Stomach (tissue), 8 donors: ENCODE measurements at regions not wholly inside any gene's neighbourhood (a gene's known extent, or its start where the extent isn't known, plus 50 kb on each side); places are given as distances from the start of the nearest gene placed in this dataset.

Source experiments
- DNase-seq, 2 donors: peaks; one replicate each; pipeline versions ENCODE4 v3.0.0 to v3.0.0-alpha.2; 2013 to 2019
- H3K27ac ChIP-seq, 5 donors: fragments of 200-600 bp in 4 of 5; sonication (generic) in 4 of 5; one replicate each; pipeline ENCODE4 v1.5.1; 2013 to 2019; ENCODE audit warnings: mild to moderate bottlenecking in 1 of 5, moderate library complexity in 1 of 5
- H3K27me3 ChIP-seq, 3 donors: fragments of 200-600 bp; sonication (generic); one replicate each; pipeline ENCODE4 v1.5.1; 2017 to 2019; ENCODE audit warnings: mixed run types in 1 of 3
- H3K36me3 ChIP-seq, 4 donors: fragments of 200-600 bp; sonication (generic); 1 replicate in 3 of 4; 2 replicates in 1 of 4; pipeline ENCODE4 v1.5.1; 2016 to 2019
- H3K4me1 ChIP-seq, 4 donors: fragments of 200-600 bp; sonication (generic); one replicate each; pipeline ENCODE4 v1.5.1; 2016 to 2019
- H3K4me3 ChIP-seq, 4 donors: fragments of 200-600 bp; sonication (generic) in 3 of 4; one replicate each; pipeline ENCODE4 v1.5.1; 2016 to 2019; ENCODE audit warnings: mild to moderate bottlenecking in 1 of 4
- H3K9me3 ChIP-seq, 4 donors: fragments of 200-600 bp; sonication (generic); one replicate each; pipeline ENCODE4 v1.5.1; 2016 to 2019
- CTCF ChIP-seq, 7 experiments: fragments of 450-650 bp in 4 of 7; fragments of 200-600 bp in 3 of 7; sonication (generic) in 3 of 7; IDR thresholded peaks; one replicate each; pipeline ENCODE4 v1.5.1; 2016 to 2019; ENCODE audit warnings: antibody characterized with exemption in 7 of 7, control low read depth in 2 of 7, mild to moderate bottlenecking in 1 of 7
- EP300 ChIP-seq: sonication (generic); formaldehyde crosslinking; IDR thresholded peaks from one replicate; pipeline ENCODE4 v1.6.1; 2017; ENCODE audit warnings: antibody characterized with exemption
- POLR2A ChIP-seq, 4 donors: fragments of 450-650 bp; IDR thresholded peaks; one replicate each; pipeline ENCODE4 v1.6.1; 2016; ENCODE audit warnings: antibody characterized with exemption in 4 of 4, control low read depth in 2 of 4, mild to moderate bottlenecking in 1 of 4, moderate library complexity in 1 of 4
- POLR2AphosphoS5 ChIP-seq, 3 donors: sonication (generic); formaldehyde crosslinking; IDR thresholded peaks; one replicate each; pipeline ENCODE4 v1.6.1; 2016; ENCODE audit warnings: antibody characterized with exemption in 3 of 3
- WGBS, 5 donors: extraction: QIAGEN DNeasy Blood & Tissue Kit in 3 of 5; methylation state at CpG; one replicate each; pipeline versions ENCODE4 v1.1.5 to v1.1.7; 2013 to 2018; 5-methylcytosine and 5-hydroxymethylcytosine counted together
- intact Hi-C: fragments of 100-400 bp; cut with DNase I; formaldehyde crosslinking; loops from one replicate; pipeline ENCODE4 v1.15.1; 2023; ENCODE audit warnings: low total_unique reads
- donor health status: healthy with polysubstance abuse.
- donor health status: Bipolar disorder and iron deficiency.
- donor health status: healthy.

- Histone ChIP-seq H3K4me1 (no peaks in the 10 kb centered on the region), H3K27me3 (no peaks in the 10 kb centered on the region), H3K4me3 (no peak overlapping the region), H3K27ac (no peak overlapping the region), H3K36me3 (no peaks in the 10 kb centered on the region), H3K9me3 (no peaks in the 10 kb centered on the region)
- intact Hi-C loops = no loop called here
- 65 to 86% (median 81%) methylated on average over 3 of the region's 3 CpGs for WGBS, 5 donors
- no peak for DNase-seq
- TF ChIP-seq CTCF (IDR thresholded peaks at IDR 0.05) (no peak), EP300 (no peak), POLR2AphosphoS5 (IDR thresholded peaks at IDR 0.05) (no peak), POLR2A (IDR thresholded peaks at IDR 0.05) (no peak)
Observed at GRCh38 chr13:73230716-73231115, 171.9 kb downstream of the KLF5 start.

- DNase-seq = peak in 1 of 2 donors; percentile 46
- no peak for TF ChIP-seq POLR2AphosphoS5 (IDR thresholded peaks at IDR 0.05)
- H3K4me1 ChIP-seq = no peaks in the 10 kb centered on the region
- no peak overlapping the region for H3K27ac ChIP-seq
- no peak overlapping the region for H3K4me3 ChIP-seq
- no peaks in the 10 kb centered on the region for H3K27me3 ChIP-seq
- intact Hi-C loops = no loop called here
- H3K36me3 ChIP-seq = no peaks in the 10 kb centered on the region
- H3K9me3 ChIP-seq = no peaks in the 10 kb centered on the region
Observed at GRCh38 chr13:73228546-73228945, 169.7 kb downstream of the KLF5 start.

- Histone ChIP-seq H3K36me3 (no peaks in the 10 kb centered on the region), H3K27me3 (no peaks in the 10 kb centered on the region), H3K4me3 (no peak overlapping the region), H3K27ac (no peak overlapping the region), H3K4me1 (no peaks in the 10 kb centered on the region), H3K9me3 (no peaks in the 10 kb centered on the region)
- intact Hi-C loops = no loop called here
- WGBS, 5 donors = 92 to 100% (median 95%) methylated on average over 1 of the region's 1 CpG
- DNase-seq = no peak
- no peak for TF ChIP-seq CTCF (IDR thresholded peaks at IDR 0.05)
- no peak for TF ChIP-seq POLR2A (IDR thresholded peaks at IDR 0.05)
- TF ChIP-seq POLR2AphosphoS5 (IDR thresholded peaks at IDR 0.05) = no peak
- no peak for TF ChIP-seq EP300
Observed at GRCh38 chr13:73225990-73226389, 167.2 kb downstream of the KLF5 start.

GRCh38 chr13:73224703-73225102 lies 165.9 kb downstream of the KLF5 start:
- Histone ChIP-seq H3K27me3 (no peaks in the 10 kb centered on the region), H3K9me3 (no peaks in the 10 kb centered on the region), H3K36me3 (no peaks in the 10 kb centered on the region), H3K27ac (no peak overlapping the region), H3K4me1 (no peaks in the 10 kb centered on the region), H3K4me3 (no peak overlapping the region)
- TF ChIP-seq POLR2A (IDR thresholded peaks at IDR 0.05) (no peak), POLR2AphosphoS5 (IDR thresholded peaks at IDR 0.05) (no peak), CTCF (IDR thresholded peaks at IDR 0.05) (no peak), EP300 (no peak)
- intact Hi-C loops = no loop called here
- WGBS, 5 donors = 58 to 78% (median 72%) methylated on average over 1 of the region's 1 CpG
- no peak for DNase-seq

- H3K4me3 ChIP-seq = no peak overlapping the region
- H3K4me1 ChIP-seq = no peaks in the 10 kb centered on the region
- no peak for TF ChIP-seq POLR2A (IDR thresholded peaks at IDR 0.05)
- TF ChIP-seq CTCF (IDR thresholded peaks at IDR 0.05) = no peak
- TF ChIP-seq EP300 = no peak
- no peak for TF ChIP-seq POLR2AphosphoS5 (IDR thresholded peaks at IDR 0.05)
- intact Hi-C loops = no loop called here
- H3K9me3 ChIP-seq = no peaks in the 10 kb centered on the region
- DNase-seq = no peak
- no peaks in the 10 kb centered on the region for H3K27me3 ChIP-seq
- H3K36me3 ChIP-seq = no peaks in the 10 kb centered on the region
- no peak overlapping the region for H3K27ac ChIP-seq
- 57 to 79% (median 70%) methylated on average over 5 of the region's 5 CpGs for WGBS, 5 donors
Observed at GRCh38 chr13:73223372-73223781, 164.6 kb downstream of the KLF5 start.
